ENCODE measurements at regions not wholly inside any gene's neighbourhood (a gene's known extent, or its start where the extent isn't known, plus 50 kb on each side); places are given as distances from the start of the nearest gene placed in this dataset.

- no peak overlapping the region for H2AFZ ChIP-seq (ENCODE audit: low read depth, low read length)
- no peak overlapping the region for H3K4me3 ChIP-seq (ENCODE audit: low read length)
- H3K36me3 ChIP-seq (ENCODE audit: insufficient read depth, low read length): no peaks in the 10 kb centered on the region
- no peaks in the 10 kb centered on the region for H3K4me1 ChIP-seq (ENCODE audit: insufficient read depth, low read length)
- no peaks in the 10 kb centered on the region for H3K27me3 ChIP-seq (ENCODE audit: insufficient read depth, low read length)
- H3K9me3 ChIP-seq (ENCODE audit: low read length): no peaks in the 10 kb centered on the region
These were observed 183.2 kb upstream of the TENT5D start for GRCh38 chrX:80237072-80237471.

- H3K27me3 ChIP-seq (ENCODE audit: insufficient read depth, low read length): peaks cover 2% of the 10 kb centered on the region
- no peak overlapping the region for H2AFZ ChIP-seq (ENCODE audit: low read depth, low read length)
- no peaks in the 10 kb centered on the region for H3K9me3 ChIP-seq (ENCODE audit: low read length)
- H3K4me1 ChIP-seq (ENCODE audit: insufficient read depth, low read length): no peaks in the 10 kb centered on the region
- no peaks in the 10 kb centered on the region for H3K36me3 ChIP-seq (ENCODE audit: insufficient read depth, low read length)
- H3K4me3 ChIP-seq (ENCODE audit: low read length): no peak overlapping the region
These were observed 174.0 kb upstream of the TENT5D start for GRCh38 chrX:80246271-80246670.

- Histone ChIP-seq H2AFZ (ENCODE audit: low read depth, low read length) (no peak overlapping the region), H3K27me3 (ENCODE audit: insufficient read depth, low read length) (no peaks in the 10 kb centered on the region), H3K4me1 (ENCODE audit: insufficient read depth, low read length) (no peaks in the 10 kb centered on the region), H3K36me3 (ENCODE audit: insufficient read depth, low read length) (no peaks in the 10 kb centered on the region), H3K4me3 (ENCODE audit: low read length) (no peak overlapping the region), H3K9me3 (ENCODE audit: low read length) (no peaks in the 10 kb centered on the region)
These were observed 154.0 kb upstream of the TENT5D start for GRCh38 chrX:80266287-80266686.

GRCh38 chrX:80266979-80267378, 153.3 kb upstream of the TENT5D start:
- no peak overlapping the region for H3K4me3 ChIP-seq (ENCODE audit: low read length)
- H3K9me3 ChIP-seq (ENCODE audit: low read length): no peaks in the 10 kb centered on the region
- H3K27me3 ChIP-seq (ENCODE audit: insufficient read depth, low read length): no peaks in the 10 kb centered on the region
- H3K36me3 ChIP-seq (ENCODE audit: insufficient read depth, low read length): no peaks in the 10 kb centered on the region
- H2AFZ ChIP-seq (ENCODE audit: low read depth, low read length): no peak overlapping the region
- no peaks in the 10 kb centered on the region for H3K4me1 ChIP-seq (ENCODE audit: insufficient read depth, low read length)

- no peaks in the 10 kb centered on the region for H3K4me1 ChIP-seq (ENCODE audit: insufficient read depth, low read length)
- H2AFZ ChIP-seq (ENCODE audit: low read depth, low read length): no peak overlapping the region
- no peaks in the 10 kb centered on the region for H3K27me3 ChIP-seq (ENCODE audit: insufficient read depth, low read length)
- no peak overlapping the region for H3K4me3 ChIP-seq (ENCODE audit: low read length)
- H3K36me3 ChIP-seq (ENCODE audit: insufficient read depth, low read length): no peaks in the 10 kb centered on the region
- no peaks in the 10 kb centered on the region for H3K9me3 ChIP-seq (ENCODE audit: low read length)
These were observed 152.5 kb upstream of the TENT5D start for GRCh38 chrX:80267790-80268189.

GRCh38 chrX:80282535-80282934, 137.7 kb upstream of the TENT5D start:
- H3K9me3 ChIP-seq (ENCODE audit: low read length): no peaks in the 10 kb centered on the region
- H3K4me3 ChIP-seq (ENCODE audit: low read length): no peak overlapping the region
- no peaks in the 10 kb centered on the region for H3K4me1 ChIP-seq (ENCODE audit: insufficient read depth, low read length)
- H2AFZ ChIP-seq (ENCODE audit: low read depth, low read length): no peak overlapping the region
- no peaks in the 10 kb centered on the region for H3K36me3 ChIP-seq (ENCODE audit: insufficient read depth, low read length)
- H3K27me3 ChIP-seq (ENCODE audit: insufficient read depth, low read length): no peaks in the 10 kb centered on the region

GRCh38 chrX:80285131-80285773, 135.0 kb upstream of the TENT5D start:
- Histone ChIP-seq H3K36me3 (ENCODE audit: insufficient read depth, low read length) (no peaks in the 10 kb centered on the region), H3K27me3 (ENCODE audit: insufficient read depth, low read length) (no peaks in the 10 kb centered on the region), H3K4me3 (ENCODE audit: low read length) (no peak overlapping the region), H3K9me3 (ENCODE audit: low read length) (no peaks in the 10 kb centered on the region), H3K4me1 (ENCODE audit: insufficient read depth, low read length) (no peaks in the 10 kb centered on the region), H2AFZ (ENCODE audit: low read depth, low read length) (no peak overlapping the region)

GRCh38 chrX:80290834-80291233, 129.4 kb upstream of the TENT5D start:
- Histone ChIP-seq H2AFZ (ENCODE audit: low read depth, low read length) (no peak overlapping the region), H3K4me3 (ENCODE audit: low read length) (no peak overlapping the region), H3K4me1 (ENCODE audit: insufficient read depth, low read length) (no peaks in the 10 kb centered on the region), H3K36me3 (ENCODE audit: insufficient read depth, low read length) (no peaks in the 10 kb centered on the region), H3K9me3 (ENCODE audit: low read length) (no peaks in the 10 kb centered on the region), H3K27me3 (ENCODE audit: insufficient read depth, low read length) (no peaks in the 10 kb centered on the region)

- H3K4me3 ChIP-seq (ENCODE audit: low read length): no peak overlapping the region
- H2AFZ ChIP-seq (ENCODE audit: low read depth, low read length): no peak overlapping the region
- H3K9me3 ChIP-seq (ENCODE audit: low read length): no peaks in the 10 kb centered on the region
- no peaks in the 10 kb centered on the region for H3K4me1 ChIP-seq (ENCODE audit: insufficient read depth, low read length)
- H3K36me3 ChIP-seq (ENCODE audit: insufficient read depth, low read length): no peaks in the 10 kb centered on the region
- H3K27me3 ChIP-seq (ENCODE audit: insufficient read depth, low read length): no peaks in the 10 kb centered on the region
These were observed 126.9 kb upstream of the TENT5D start for GRCh38 chrX:80293354-80293753.

- Histone ChIP-seq H3K36me3 (ENCODE audit: insufficient read depth, low read length) (no peaks in the 10 kb centered on the region), H3K4me1 (ENCODE audit: insufficient read depth, low read length) (no peaks in the 10 kb centered on the region), H3K9me3 (ENCODE audit: low read length) (no peaks in the 10 kb centered on the region), H3K4me3 (ENCODE audit: low read length) (no peak overlapping the region), H3K27me3 (ENCODE audit: insufficient read depth, low read length) (no peaks in the 10 kb centered on the region), H2AFZ (ENCODE audit: low read depth, low read length) (no peak overlapping the region)
These were observed 114.2 kb upstream of the TENT5D start for GRCh38 chrX:80306007-80306406.

- no peak overlapping the region for H2AFZ ChIP-seq (ENCODE audit: low read depth, low read length)
- no peaks in the 10 kb centered on the region for H3K36me3 ChIP-seq (ENCODE audit: insufficient read depth, low read length)
- no peaks in the 10 kb centered on the region for H3K27me3 ChIP-seq (ENCODE audit: insufficient read depth, low read length)
- H3K9me3 ChIP-seq (ENCODE audit: low read length): no peaks in the 10 kb centered on the region
- H3K4me1 ChIP-seq (ENCODE audit: insufficient read depth, low read length): no peaks in the 10 kb centered on the region
- H3K4me3 ChIP-seq (ENCODE audit: low read length): no peak overlapping the region
These were observed 107.8 kb upstream of the TENT5D start for GRCh38 chrX:80312448-80312847.

GRCh38 chrX:80316526-80316925, 103.7 kb upstream of the TENT5D start:
- H3K4me3 ChIP-seq (ENCODE audit: low read length): no peak overlapping the region
- H3K36me3 ChIP-seq (ENCODE audit: insufficient read depth, low read length): no peaks in the 10 kb centered on the region
- H3K9me3 ChIP-seq (ENCODE audit: low read length): no peaks in the 10 kb centered on the region
- H2AFZ ChIP-seq (ENCODE audit: low read depth, low read length): no peak overlapping the region
- no peaks in the 10 kb centered on the region for H3K4me1 ChIP-seq (ENCODE audit: insufficient read depth, low read length)
- no peaks in the 10 kb centered on the region for H3K27me3 ChIP-seq (ENCODE audit: insufficient read depth, low read length)

GRCh38 chrX:80317646-80318045, 102.6 kb upstream of the TENT5D start:
- H2AFZ ChIP-seq (ENCODE audit: low read depth, low read length): no peak overlapping the region
- H3K9me3 ChIP-seq (ENCODE audit: low read length): no peaks in the 10 kb centered on the region
- no peak overlapping the region for H3K4me3 ChIP-seq (ENCODE audit: low read length)
- no peaks in the 10 kb centered on the region for H3K27me3 ChIP-seq (ENCODE audit: insufficient read depth, low read length)
- no peaks in the 10 kb centered on the region for H3K36me3 ChIP-seq (ENCODE audit: insufficient read depth, low read length)
- no peaks in the 10 kb centered on the region for H3K4me1 ChIP-seq (ENCODE audit: insufficient read depth, low read length)

GRCh38 chrX:80331285-80331684, 89.0 kb upstream of the TENT5D start:
- Histone ChIP-seq H3K27me3 (ENCODE audit: insufficient read depth, low read length) (no peaks in the 10 kb centered on the region), H3K36me3 (ENCODE audit: insufficient read depth, low read length) (no peaks in the 10 kb centered on the region), H3K4me1 (ENCODE audit: insufficient read depth, low read length) (no peaks in the 10 kb centered on the region), H2AFZ (ENCODE audit: low read depth, low read length) (no peak overlapping the region), H3K9me3 (ENCODE audit: low read length) (no peaks in the 10 kb centered on the region), H3K4me3 (ENCODE audit: low read length) (no peak overlapping the region)

Measured in neuron (in vitro differentiated cells).